ENCODE measurements at regions not wholly inside any gene's neighbourhood (a gene's known extent, or its start where the extent isn't known, plus 50 kb on each side); places are given as distances from the start of the nearest gene placed in this dataset.
A peak's percentile ranks its signal among the peaks of the same experiment; 100 is the strongest.

DNA sequence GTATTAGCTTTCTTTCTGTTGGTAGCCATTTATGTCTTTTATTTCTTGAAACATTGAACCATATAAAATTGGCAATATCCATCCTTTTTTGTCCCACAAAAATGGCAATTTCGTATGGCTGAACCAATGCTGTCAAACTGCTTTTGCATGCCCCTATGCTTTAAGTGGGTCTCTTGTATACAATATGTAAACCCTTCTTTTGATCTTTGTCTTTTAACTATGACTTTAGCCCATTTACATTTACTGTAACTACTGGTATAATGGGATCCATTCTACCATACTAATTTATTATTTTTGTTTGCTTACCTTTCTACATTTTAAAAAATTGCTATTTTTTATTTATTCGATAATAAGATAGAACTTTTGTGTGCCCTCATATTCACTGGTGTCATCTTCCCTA lies 93.4 kb downstream of the TENT4A start:
- H3K27ac Mint-ChIP-seq: no peak overlapping the region
- DNase-seq: no peak
- peaks cover 2% of the 10 kb centered on the region for H3K9me3 Mint-ChIP-seq
- POLR2A ChIA-PET: no interaction called here
- peaks cover 4% of the 10 kb centered on the region for H3K27me3 Mint-ChIP-seq
- CTCF ChIA-PET: no interaction called here
- no peak overlapping the region for H3K4me3 Mint-ChIP-seq
- H3K4me1 Mint-ChIP-seq: no peaks in the 10 kb centered on the region
- no peaks in the 10 kb centered on the region for H3K36me3 Mint-ChIP-seq (ENCODE audit: low read depth)

- CTCF ChIA-PET: interaction anchor here (1.3 kb wide), 1 partner anchor 12 kb away, joined by 4 read pairs; no protein-coding TSS in a partner anchor
- Mint-ChIP-seq H3K4me1 (no peaks in the 10 kb centered on the region), H3K36me3 (ENCODE audit: low read depth) (no peaks in the 10 kb centered on the region), H3K9me3 (peaks cover 2% of the 10 kb centered on the region), H3K27me3 (peaks cover 4% of the 10 kb centered on the region), H3K27ac (no peak overlapping the region), H3K4me3 (no peak overlapping the region)
- DNase-seq: no peak
- POLR2A ChIA-PET: no interaction called here
These were observed 95.2 kb downstream of the TENT4A start for GRCh38 chr5:6808462-6808861.

DNA sequence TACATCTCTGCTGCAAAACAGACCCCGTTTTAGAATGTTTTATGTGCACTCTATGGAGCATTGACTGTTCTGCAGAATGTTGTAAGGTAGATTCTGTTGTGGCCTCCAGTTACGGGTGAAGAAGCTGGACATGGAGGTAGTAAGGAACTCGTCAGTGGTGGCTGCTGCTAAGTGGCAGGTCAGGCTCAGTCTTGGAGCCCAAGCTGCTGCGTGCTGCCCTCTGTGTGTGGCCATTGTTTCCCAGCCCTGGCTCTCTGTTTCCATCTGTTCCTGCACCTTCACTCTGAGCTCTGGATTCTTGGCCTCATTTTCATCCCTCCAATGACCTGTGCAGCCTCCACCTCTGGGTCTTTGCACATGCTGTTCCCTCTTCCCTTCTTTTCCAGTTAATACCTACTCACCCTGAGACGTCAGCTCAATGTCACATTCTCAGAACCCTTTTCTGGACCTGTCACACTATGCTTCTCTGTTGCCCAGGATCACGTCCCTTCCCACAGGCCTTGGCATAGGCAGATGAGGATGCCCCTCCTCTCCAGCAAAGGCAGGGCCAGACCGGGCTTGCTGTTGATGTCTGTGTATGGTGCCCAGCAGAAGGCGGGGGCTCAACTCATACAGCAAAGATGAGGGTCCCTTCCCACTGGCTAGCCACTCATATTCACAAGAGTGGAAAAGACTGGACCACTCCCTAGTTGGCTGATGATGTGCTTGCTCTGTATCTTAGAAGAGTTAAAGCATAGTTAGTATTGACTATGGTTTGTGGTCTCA lies 97.6 kb downstream of the TENT4A start:
- CTCF ChIA-PET: no interaction called here
- Mint-ChIP-seq H3K4me3 (no peak overlapping the region), H3K27me3 (peaks cover 4% of the 10 kb centered on the region), H3K27ac (no peak overlapping the region), H3K4me1 (no peaks in the 10 kb centered on the region), H3K36me3 (ENCODE audit: low read depth) (no peaks in the 10 kb centered on the region), H3K9me3 (peaks cover 2% of the 10 kb centered on the region)
- no peak for DNase-seq
- POLR2A ChIA-PET: no interaction called here

DNA sequence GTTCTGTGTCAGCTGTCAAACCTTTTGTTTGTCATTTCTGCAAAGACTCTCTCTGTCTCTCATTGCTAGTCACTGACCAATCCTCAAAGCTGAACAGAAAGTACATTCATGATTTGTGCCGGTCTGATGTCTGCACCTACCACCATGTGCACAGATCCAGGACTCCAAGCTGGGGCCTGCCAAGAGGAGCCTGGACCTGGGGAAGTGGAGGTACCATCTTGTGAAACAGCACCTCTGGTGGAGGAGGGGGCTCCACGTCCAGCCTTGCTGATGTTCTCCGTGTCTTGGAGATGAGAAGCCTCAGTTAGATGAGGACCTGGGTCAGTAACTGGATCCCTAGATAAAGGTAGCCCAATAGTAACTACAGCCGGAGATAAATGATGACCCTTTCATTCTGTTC lies 98.9 kb downstream of the TENT4A start:
- no peaks in the 10 kb centered on the region for H3K36me3 Mint-ChIP-seq (ENCODE audit: low read depth)
- DNase-seq: no peak
- H3K9me3 Mint-ChIP-seq: no peaks in the 10 kb centered on the region
- no peaks in the 10 kb centered on the region for H3K4me1 Mint-ChIP-seq
- no peak overlapping the region for H3K4me3 Mint-ChIP-seq
- ChIA-PET CTCF (no interaction called here), POLR2A (no interaction called here)
- H3K27ac Mint-ChIP-seq: no peak overlapping the region
- H3K27me3 Mint-ChIP-seq: no peaks in the 10 kb centered on the region

- no peak overlapping the region for H3K4me3 Mint-ChIP-seq
- ChIA-PET CTCF (no interaction called here), POLR2A (no interaction called here)
- no peak for DNase-seq
- H3K4me1 Mint-ChIP-seq: no peaks in the 10 kb centered on the region
- no peaks in the 10 kb centered on the region for H3K27me3 Mint-ChIP-seq
- no peak overlapping the region for H3K27ac Mint-ChIP-seq
- no peaks in the 10 kb centered on the region for H3K36me3 Mint-ChIP-seq (ENCODE audit: low read depth)
- H3K9me3 Mint-ChIP-seq: no peaks in the 10 kb centered on the region
These were observed 99.8 kb downstream of the TENT4A start for GRCh38 chr5:6812800-6813731.

- Mint-ChIP-seq H3K4me1 (no peaks in the 10 kb centered on the region), H3K9me3 (no peaks in the 10 kb centered on the region), H3K4me3 (no peak overlapping the region), H3K27ac (no peak overlapping the region), H3K36me3 (ENCODE audit: low read depth) (no peaks in the 10 kb centered on the region), H3K27me3 (peaks cover 10% of the 10 kb centered on the region)
- DNase-seq: no peak
- CTCF ChIA-PET: interaction anchor here (1.6 kb wide), 1 partner anchor 14 kb away, joined by 6 read pairs; no protein-coding TSS in a partner anchor
- POLR2A ChIA-PET: no interaction called here
These were observed 101.6 kb downstream of the TENT4A start for GRCh38 chr5:6814816-6815215.

- H3K27me3 Mint-ChIP-seq: peaks cover 16% of the 10 kb centered on the region
- no peak overlapping the region for H3K27ac Mint-ChIP-seq
- H3K36me3 Mint-ChIP-seq (ENCODE audit: low read depth): peaks cover under 1% of the 10 kb centered on the region
- peaks cover 3% of the 10 kb centered on the region for H3K9me3 Mint-ChIP-seq
- ChIA-PET POLR2A (no interaction called here), CTCF (interaction anchor here (0.8 to 2.3 kb wide), 5 partner anchors 8 to 33 kb away, joined by 3 to 11 read pairs (median 5); no protein-coding TSS in a partner anchor)
- H3K4me1 Mint-ChIP-seq: no peaks in the 10 kb centered on the region
- no peak for DNase-seq
- H3K4me3 Mint-ChIP-seq: no peak overlapping the region
These were observed 105.6 kb downstream of the TENT4A start for GRCh38 chr5:6818594-6819511.

DNA sequence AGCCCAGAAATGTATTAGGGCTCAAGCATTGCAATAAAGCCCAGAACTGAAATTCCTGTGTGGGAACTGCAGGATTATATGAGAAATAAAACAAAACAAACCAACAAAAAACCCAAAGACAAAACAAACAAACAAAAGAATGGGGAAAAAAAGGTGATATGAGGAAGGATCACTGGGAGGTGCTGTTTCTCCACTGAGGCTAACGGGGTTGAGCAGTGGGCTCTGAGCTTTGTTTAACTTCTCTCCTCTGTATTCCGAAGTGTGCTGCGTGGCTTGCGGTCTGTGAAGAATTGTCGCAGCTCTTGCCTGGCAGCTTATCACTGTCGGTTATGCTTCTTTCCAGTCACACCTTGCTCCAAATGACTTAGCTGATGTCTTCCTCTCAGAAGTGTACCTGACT lies 106.3 kb downstream of the TENT4A start:
- Mint-ChIP-seq H3K27me3 (peaks cover 16% of the 10 kb centered on the region), H3K4me3 (no peak overlapping the region), H3K36me3 (ENCODE audit: low read depth) (peaks cover 2% of the 10 kb centered on the region), H3K27ac (no peak overlapping the region), H3K4me1 (no peaks in the 10 kb centered on the region), H3K9me3 (peaks cover 3% of the 10 kb centered on the region)
- DNase-seq: no peak
- CTCF ChIA-PET: interaction anchor here (0.8 to 2.3 kb wide), 5 partner anchors 10 to 32 kb away, joined by 3 to 11 read pairs (median 4); no protein-coding TSS in a partner anchor
- POLR2A ChIA-PET: no interaction called here

DNA sequence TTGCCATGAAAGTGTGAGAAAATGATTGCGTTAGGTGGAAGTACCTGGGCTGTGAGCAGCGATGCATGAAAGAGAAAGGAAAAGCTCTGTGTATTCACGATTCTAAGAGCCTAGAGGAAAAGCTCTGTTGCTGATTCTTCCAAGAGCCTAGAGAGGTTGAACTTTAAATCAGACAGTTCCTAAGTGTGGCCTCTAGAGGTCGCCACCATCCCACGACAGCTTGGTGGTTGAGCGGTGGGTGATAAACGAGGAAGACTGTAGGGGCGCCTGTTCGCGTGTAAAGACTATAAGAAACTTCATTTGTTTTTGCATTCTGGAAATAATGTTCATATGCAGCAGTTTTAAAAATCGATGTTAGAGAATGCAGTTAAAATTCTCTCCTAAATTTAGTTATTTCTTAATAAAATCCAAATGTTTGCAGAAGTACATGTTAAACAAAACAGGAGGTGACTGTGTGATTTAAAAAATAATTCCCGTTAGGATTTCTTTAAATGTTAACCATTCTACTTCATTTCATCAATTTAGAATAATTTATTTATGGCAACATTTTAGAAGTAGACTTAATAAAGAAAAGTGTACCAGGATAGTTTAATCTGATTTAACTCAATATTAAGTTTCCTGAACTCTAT lies 107.7 kb downstream of the TENT4A start:
- Mint-ChIP-seq H3K27me3 (peaks cover 22% of the 10 kb centered on the region), H3K4me3 (no peak overlapping the region), H3K36me3 (ENCODE audit: low read depth) (peaks cover 2% of the 10 kb centered on the region), H3K9me3 (peaks cover 3% of the 10 kb centered on the region), H3K4me1 (no peaks in the 10 kb centered on the region), H3K27ac (no peak overlapping the region)
- DNase-seq: peak; percentile 73
- ChIA-PET CTCF (interaction anchor here (0.5 to 2.3 kb wide), 8 partner anchors 9 to 850 kb away, joined by 3 to 11 read pairs (median 4); no protein-coding TSS in a partner anchor), POLR2A (interaction anchor here (1.0 kb wide), 1 partner anchor 8 kb away, joined by 4 read pairs; no protein-coding TSS in a partner anchor)

DNA sequence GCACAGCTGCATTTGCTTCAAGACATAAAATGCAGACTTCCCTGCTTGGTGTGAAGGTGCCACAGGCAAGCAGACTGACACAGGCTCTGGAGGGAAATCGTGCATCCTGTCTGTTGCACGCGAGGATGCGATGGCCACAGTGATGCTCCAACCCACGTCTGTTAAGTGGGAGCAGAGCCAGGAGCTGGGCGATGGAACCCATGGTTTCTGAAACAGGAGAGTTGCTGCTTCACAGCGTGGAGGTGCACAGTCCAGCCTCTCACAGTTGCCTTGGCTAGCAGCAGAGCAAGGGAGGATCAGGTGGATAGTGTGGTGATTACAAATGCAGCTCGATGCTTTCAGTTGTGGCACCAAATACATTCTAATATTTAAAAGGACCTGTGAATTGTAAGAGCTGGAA lies 108.8 kb downstream of the TENT4A start:
- CTCF ChIA-PET: no interaction called here
- POLR2A ChIA-PET: no interaction called here
- Mint-ChIP-seq H3K9me3 (peaks cover 3% of the 10 kb centered on the region), H3K27ac (no peak overlapping the region), H3K4me1 (peaks cover under 1% of the 10 kb centered on the region), H3K27me3 (peaks cover 24% of the 10 kb centered on the region), H3K4me3 (no peak overlapping the region), H3K36me3 (ENCODE audit: low read depth) (peaks cover 2% of the 10 kb centered on the region)
- DNase-seq: no peak

- ChIA-PET CTCF (no interaction called here), POLR2A (no interaction called here)
- H3K9me3 Mint-ChIP-seq: peaks cover 3% of the 10 kb centered on the region
- no peak for DNase-seq
- no peak overlapping the region for H3K27ac Mint-ChIP-seq
- peaks cover 7% of the 10 kb centered on the region for H3K4me1 Mint-ChIP-seq
- H3K4me3 Mint-ChIP-seq: no peak overlapping the region
- peaks cover 2% of the 10 kb centered on the region for H3K36me3 Mint-ChIP-seq (ENCODE audit: low read depth)
- peaks cover 24% of the 10 kb centered on the region for H3K27me3 Mint-ChIP-seq
These were observed 109.5 kb downstream of the TENT4A start for GRCh38 chr5:6822556-6823343.

Measured in activated CD4-positive, alpha-beta T cell treated with anti-CD3 and anti-CD28 coated beads, Interleukin-2, amount 10 ng/mL, durations not matched to agents 7 days and 5 days (primary cell).